ENCODE measurements at regions not wholly inside any gene's neighbourhood (a gene's known extent, or its start where the extent isn't known, plus 50 kb on each side); places are given as distances from the start of the nearest gene placed in this dataset.
"Not testable (repeated sequence)": the region's sequence is repeated elsewhere in the genome, so short reads cannot be mapped to it uniquely, and the experiment has no call there.

GRCh38 chr5:101080462-101081240, 177.6 kb upstream of the ST8SIA4 start:
- Histone ChIP-seq H3K27ac (no peak overlapping the region), H3K4me3 (ENCODE audit: low read depth, low read length) (no peak overlapping the region), H3K36me3 (replicated peaks) (no peaks in the 10 kb centered on the region), H3K27me3 (replicated peaks) (no peaks in the 10 kb centered on the region)
- no peak for DNase-seq
- TF ChIP-seq, protein P1, sequence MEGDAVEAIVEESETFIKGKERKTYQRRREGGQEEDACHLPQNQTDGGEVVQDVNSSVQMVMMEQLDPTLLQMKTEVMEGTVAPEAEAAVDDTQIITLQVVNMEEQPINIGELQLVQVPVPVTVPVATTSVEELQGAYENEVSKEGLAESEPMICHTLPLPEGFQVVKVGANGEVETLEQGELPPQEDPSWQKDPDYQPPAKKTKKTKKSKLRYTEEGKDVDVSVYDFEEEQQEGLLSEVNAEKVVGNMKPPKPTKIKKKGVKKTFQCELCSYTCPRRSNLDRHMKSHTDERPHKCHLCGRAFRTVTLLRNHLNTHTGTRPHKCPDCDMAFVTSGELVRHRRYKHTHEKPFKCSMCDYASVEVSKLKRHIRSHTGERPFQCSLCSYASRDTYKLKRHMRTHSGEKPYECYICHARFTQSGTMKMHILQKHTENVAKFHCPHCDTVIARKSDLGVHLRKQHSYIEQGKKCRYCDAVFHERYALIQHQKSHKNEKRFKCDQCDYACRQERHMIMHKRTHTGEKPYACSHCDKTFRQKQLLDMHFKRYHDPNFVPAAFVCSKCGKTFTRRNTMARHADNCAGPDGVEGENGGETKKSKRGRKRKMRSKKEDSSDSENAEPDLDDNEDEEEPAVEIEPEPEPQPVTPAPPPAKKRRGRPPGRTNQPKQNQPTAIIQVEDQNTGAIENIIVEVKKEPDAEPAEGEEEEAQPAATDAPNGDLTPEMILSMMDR (IDR thresholded peaks at IDR 0.05; ENCODE audit: low read depth, low read length, missing control alignments), result no peak
- in situ Hi-C loops (cut with HindIII; ENCODE audit: low pct_ligation_motif_present, low sequenced_read_pairs), result no loop called here

DNA sequence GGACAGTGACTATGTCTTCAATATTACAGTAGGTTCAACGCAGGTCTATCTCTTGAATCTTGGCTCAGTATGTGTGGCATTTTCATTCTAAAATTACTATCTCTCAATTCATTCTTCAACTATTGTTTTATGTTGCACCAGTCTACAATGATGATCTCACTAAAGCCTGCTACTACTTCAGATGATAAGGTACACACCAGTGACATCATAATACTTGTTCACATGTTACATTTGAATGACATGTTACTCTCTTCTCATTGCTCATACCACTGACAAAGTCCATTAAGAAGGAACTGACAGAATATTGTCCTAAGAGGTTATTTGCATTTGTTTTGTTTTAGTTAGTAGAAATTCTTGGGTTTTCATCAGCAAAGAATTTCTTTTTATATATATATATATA, 165.2 kb upstream of the ST8SIA4 start:
- Histone ChIP-seq H3K36me3 (replicated peaks) (no peaks in the 10 kb centered on the region), H3K27ac (no peak overlapping the region), H3K27me3 (replicated peaks) (no peaks in the 10 kb centered on the region), H3K4me3 (ENCODE audit: low read depth, low read length) (no peak overlapping the region)
- in situ Hi-C loops (cut with HindIII; ENCODE audit: low pct_ligation_motif_present, low sequenced_read_pairs), result no loop called here
- TF ChIP-seq, protein P1 (IDR thresholded peaks at IDR 0.05; ENCODE audit: low read depth, low read length, missing control alignments), result no peak
- DNase-seq, result no peak

DNA sequence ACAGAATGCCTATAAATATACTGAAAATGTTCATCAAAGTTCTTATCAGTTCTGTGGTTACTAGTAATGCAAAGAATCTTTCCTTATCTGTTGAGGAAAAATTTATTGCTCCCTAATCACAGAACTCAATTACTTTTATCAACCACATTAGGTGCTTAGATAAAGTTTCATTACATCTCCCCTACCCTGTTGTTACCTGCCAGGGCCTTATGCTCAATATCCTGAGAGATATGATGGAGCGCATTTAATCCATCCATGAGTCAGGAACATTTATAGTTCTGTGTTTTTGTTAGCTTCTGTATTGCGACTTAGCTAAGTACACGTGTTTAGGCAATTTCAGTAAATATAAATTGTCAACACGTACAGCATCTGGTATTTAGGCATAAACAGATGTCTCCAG, 164.3 kb upstream of the ST8SIA4 start:
- in situ Hi-C loops (cut with HindIII; ENCODE audit: low pct_ligation_motif_present, low sequenced_read_pairs), result no loop called here
- no peaks in the 10 kb centered on the region for H3K27me3 ChIP-seq (replicated peaks)

GRCh38 chr5:101062902-101063301, 159.8 kb upstream of the ST8SIA4 start:
- no peak for DNase-seq
- TF ChIP-seq, protein P1 (IDR thresholded peaks at IDR 0.05; ENCODE audit: low read depth, low read length, missing control alignments), result no peak
- Histone ChIP-seq H3K36me3 (replicated peaks) (no peaks in the 10 kb centered on the region), H3K27me3 (replicated peaks) (no peaks in the 10 kb centered on the region), H3K27ac (no peak overlapping the region), H3K4me3 (ENCODE audit: low read depth, low read length) (no peak overlapping the region)
- in situ Hi-C loops (cut with HindIII; ENCODE audit: low pct_ligation_motif_present, low sequenced_read_pairs), result no loop called here

More for the DNA sequence above, 164.3 kb upstream of the ST8SIA4 start:
- Histone ChIP-seq H3K36me3 (replicated peaks) (no peaks in the 10 kb centered on the region), H3K4me3 (ENCODE audit: low read depth, low read length) (no peak overlapping the region), H3K27ac (no peak overlapping the region)
- TF ChIP-seq, protein P1 (IDR thresholded peaks at IDR 0.05; ENCODE audit: low read depth, low read length, missing control alignments), result no peak
- DNase-seq, result no peak

- Histone ChIP-seq H3K36me3 (replicated peaks) (no peaks in the 10 kb centered on the region), H3K27me3 (replicated peaks) (no peaks in the 10 kb centered on the region), H3K27ac (no peak overlapping the region), H3K4me3 (ENCODE audit: low read depth, low read length) (no peak overlapping the region)
- no peak for DNase-seq
- TF ChIP-seq, protein P1 (IDR thresholded peaks at IDR 0.05; ENCODE audit: low read depth, low read length, missing control alignments), result no peak
- in situ Hi-C loops (cut with HindIII; ENCODE audit: low pct_ligation_motif_present, low sequenced_read_pairs), result no loop called here
Measured at GRCh38 chr5:101047181-101047580, 144.1 kb upstream of the ST8SIA4 start.

DNA sequence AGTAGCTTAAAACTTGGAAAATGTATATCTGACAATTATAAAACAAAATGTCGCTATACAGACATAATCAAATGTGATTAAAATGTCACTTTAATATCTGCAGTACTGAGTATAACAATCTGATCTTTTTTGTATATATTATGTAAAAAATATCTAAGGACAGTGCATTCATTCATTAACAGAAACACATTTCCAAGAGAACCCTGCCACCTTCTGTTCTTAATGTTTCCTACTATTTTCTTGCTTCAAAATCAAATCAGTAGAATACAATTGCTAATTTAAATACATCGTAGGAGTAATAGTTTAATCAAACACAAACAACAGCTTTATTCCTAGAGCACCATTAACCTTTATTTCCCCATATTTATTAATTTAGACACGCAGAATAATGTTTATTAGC, 142.6 kb upstream of the ST8SIA4 start:
- in situ Hi-C loops (cut with HindIII; ENCODE audit: low pct_ligation_motif_present, low sequenced_read_pairs), result no loop called here
- no peak for DNase-seq
- no peak overlapping the region for H3K4me3 ChIP-seq (ENCODE audit: low read depth, low read length)
- no peaks in the 10 kb centered on the region for H3K36me3 ChIP-seq (replicated peaks)
- H3K27me3 ChIP-seq (replicated peaks), result no peaks in the 10 kb centered on the region
- TF ChIP-seq, protein P1 (IDR thresholded peaks at IDR 0.05; ENCODE audit: low read depth, low read length, missing control alignments), result no peak
- no peak overlapping the region for H3K27ac ChIP-seq

DNA sequence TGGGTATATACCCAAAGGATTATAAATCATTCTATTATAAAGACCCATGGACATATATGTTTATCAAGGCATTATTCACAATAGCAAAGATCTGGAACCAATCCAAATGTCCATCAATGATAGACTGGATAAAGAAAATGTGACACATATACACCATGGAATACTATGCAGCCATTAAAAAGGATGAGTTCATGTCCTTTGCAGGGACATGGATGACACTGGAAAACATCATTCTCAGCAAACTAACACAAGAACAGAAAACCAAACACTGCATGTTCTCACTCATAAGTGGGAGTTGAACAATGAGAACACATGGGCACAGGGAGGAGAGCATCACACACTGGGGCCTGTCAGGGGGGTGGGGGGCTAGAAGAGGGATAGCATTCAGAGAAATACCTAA, 136.9 kb upstream of the ST8SIA4 start:
- H3K4me3 ChIP-seq (ENCODE audit: low read depth, low read length); in situ Hi-C loops (cut with HindIII; ENCODE audit: low pct_ligation_motif_present, low sequenced_read_pairs); H3K27ac ChIP-seq; H3K27me3 ChIP-seq (replicated peaks); H3K36me3 ChIP-seq (replicated peaks); DNase-seq: not testable (repeated sequence)
